ENCODE measurements at regions not wholly inside any gene's neighbourhood (a gene's known extent, or its start where the extent isn't known, plus 50 kb on each side); places are given as distances from the start of the nearest gene placed in this dataset.

GRCh38 chr1:22309572-22309971, 142.1 kb upstream of the ZBTB40 start:
- Histone ChIP-seq H3K27me3 (no peaks in the 10 kb centered on the region), H3K36me3 (no peaks in the 10 kb centered on the region), H3K9me3 (no peaks in the 10 kb centered on the region), H3K4me1 (no peaks in the 10 kb centered on the region), H3K4me3 (no peak overlapping the region), H3K27ac (no peak overlapping the region)
- DNase-seq: no peak
- intact Hi-C loops (cut with DNase I; ENCODE audit: low total_unique reads): no loop called here
- TF ChIP-seq CTCF (IDR thresholded peaks at IDR 0.05): no peak
- no peak for TF ChIP-seq POLR2A (IDR thresholded peaks at IDR 0.05)

- H3K4me1 ChIP-seq: no peaks in the 10 kb centered on the region
- no peaks in the 10 kb centered on the region for H3K36me3 ChIP-seq
- H3K27ac ChIP-seq: no peak overlapping the region
- no peaks in the 10 kb centered on the region for H3K27me3 ChIP-seq
- no peak for TF ChIP-seq CTCF (IDR thresholded peaks at IDR 0.05)
- TF ChIP-seq POLR2A (IDR thresholded peaks at IDR 0.05): no peak
- H3K9me3 ChIP-seq: no peaks in the 10 kb centered on the region
- no peak for DNase-seq
- intact Hi-C loops (cut with DNase I; ENCODE audit: low total_unique reads): no loop called here
- H3K4me3 ChIP-seq: no peak overlapping the region
Measured at GRCh38 chr1:22311461-22311860, 140.2 kb upstream of the ZBTB40 start.

GRCh38 chr1:22313321-22313720, 138.3 kb upstream of the ZBTB40 start:
- intact Hi-C loops (cut with DNase I; ENCODE audit: low total_unique reads): no loop called here
- no peak overlapping the region for H3K27ac ChIP-seq
- DNase-seq: no peak
- H3K4me1 ChIP-seq: no peaks in the 10 kb centered on the region
- no peaks in the 10 kb centered on the region for H3K9me3 ChIP-seq
- no peaks in the 10 kb centered on the region for H3K27me3 ChIP-seq
- no peak overlapping the region for H3K4me3 ChIP-seq
- H3K36me3 ChIP-seq: no peaks in the 10 kb centered on the region
- TF ChIP-seq POLR2A (IDR thresholded peaks at IDR 0.05) (no peak), CTCF (IDR thresholded peaks at IDR 0.05) (no peak)

- Histone ChIP-seq H3K9me3 (no peaks in the 10 kb centered on the region), H3K4me3 (no peak overlapping the region), H3K36me3 (no peaks in the 10 kb centered on the region), H3K27ac (no peak overlapping the region), H3K4me1 (no peaks in the 10 kb centered on the region), H3K27me3 (no peaks in the 10 kb centered on the region)
- no peak for DNase-seq
- no peak for TF ChIP-seq POLR2A (IDR thresholded peaks at IDR 0.05)
- TF ChIP-seq CTCF (IDR thresholded peaks at IDR 0.05): no peak
- intact Hi-C loops (cut with DNase I; ENCODE audit: low total_unique reads): no loop called here
Measured at GRCh38 chr1:22314706-22315105, 136.9 kb upstream of the ZBTB40 start.

GRCh38 chr1:22315315-22316078, 136.2 kb upstream of the ZBTB40 start:
- Histone ChIP-seq H3K27ac (no peak overlapping the region), H3K36me3 (no peaks in the 10 kb centered on the region), H3K4me3 (no peak overlapping the region), H3K9me3 (no peaks in the 10 kb centered on the region), H3K27me3 (no peaks in the 10 kb centered on the region), H3K4me1 (no peaks in the 10 kb centered on the region)
- TF ChIP-seq POLR2A (IDR thresholded peaks at IDR 0.05) (no peak), CTCF (IDR thresholded peaks at IDR 0.05) (no peak)
- no peak for DNase-seq
- intact Hi-C loops (cut with DNase I; ENCODE audit: low total_unique reads): no loop called here

Data from uterus (tissue), 3 donors.